H1 (cell line): ENCODE measurements at regions not wholly inside any gene's neighbourhood (a gene's known extent, or its start where the extent isn't known, plus 50 kb on each side); places are given as distances from the start of the nearest gene placed in this dataset.

Experiments used
- CTCF ChIA-PET: fragments of 300-600 bp; sonication (Branson Sonifier 250); formaldehyde crosslinking; loops from one replicate; lab custom pipeline; 2021; ENCODE audit not compliant: partially characterized antibody; lab: Charles Lee
- POLR2A ChIA-PET: fragments of 300-600 bp; sonication (Branson Sonifier 250); formaldehyde crosslinking; loops from one replicate; lab custom pipeline; 2021; ENCODE audit warnings: inconsistent platforms; ENCODE audit not compliant: partially characterized antibody; lab: Charles Lee
- DNase-seq, 2 experiments: peaks; one replicate each; pipeline versions ENCODE4 v3.0.0 to v3.0.0-alpha.2; 2010 to 2022; ENCODE audit warnings: low spot score in 2 of 2, low read depth in 1 of 2, mixed read lengths in 1 of 2
- FAIRE-seq: peaks from 2 replicates; lab custom pipeline; 2011; peaks lifted over from hg19 to GRCh38; lab: Jason Lieb, UNC
- H2AFZ ChIP-seq: 2 replicates; pipeline ENCODE4 v1.8.1; 2012; ENCODE audit warnings: low read length, inconsistent platforms
- H2AK5ac ChIP-seq: 2 replicates; pipeline ENCODE4 v1.6.1; 2013; ENCODE audit warnings: low read depth, low read length
- H2BK120ac ChIP-seq: replicated peaks from 2 replicates; pipeline ENCODE3; 2013; ENCODE audit warnings: low read depth, low read length, inconsistent platforms
- H2BK12ac ChIP-seq: 2 replicates; pipeline ENCODE4 v1.6.1; 2013; ENCODE audit warnings: low read depth, low read length
- H2BK15ac ChIP-seq: 2 replicates; pipeline ENCODE4 v1.6.1; 2013; ENCODE audit warnings: low read length
- H2BK20ac ChIP-seq: 2 replicates; pipeline ENCODE4 v1.6.1; 2013; ENCODE audit warnings: low read length
- H2BK5ac ChIP-seq: 2 replicates; pipeline ENCODE4 v1.6.1; 2013; ENCODE audit warnings: low read depth, low read length
- H3K14ac ChIP-seq: 2 replicates; pipeline ENCODE4 v1.6.1; 2013; ENCODE audit warnings: inconsistent platforms; ENCODE audit not compliant: insufficient read length
- H3K18ac ChIP-seq: 2 replicates; pipeline ENCODE4 v1.6.1; 2013; ENCODE audit warnings: low read length; ENCODE audit errors: extremely low read depth
- H3K23ac ChIP-seq: 2 replicates; pipeline ENCODE4 v1.6.1; 2013; ENCODE audit warnings: inconsistent platforms; ENCODE audit not compliant: insufficient read length
- H3K23me2 ChIP-seq: 2 replicates; pipeline ENCODE4 v1.6.1; 2013; ENCODE audit warnings: low read depth, low read length
- H3K27ac ChIP-seq: 2 replicates; pipeline ENCODE4 v1.6.1; 2011; ENCODE audit warnings: low read depth, low read length, inconsistent platforms
- H3K27me3 ChIP-seq, 4 experiments: replicated peaks in 1 of 4; 1 replicate in 1 of 4; 2 replicates in 3 of 4; pipeline versions ENCODE4 v1.6.1 to v1.8.1; 2011 to 2013; ENCODE audit warnings: low read length in 3 of 4, mild to moderate bottlenecking in 3 of 4, inconsistent platforms in 2 of 4, mixed read lengths in 2 of 4, moderate library complexity in 1 of 4; ENCODE audit not compliant: control insufficient read depth in 3 of 4, insufficient read depth in 3 of 4; ENCODE audit errors: extremely low read depth in 1 of 4
- H3K36me3 ChIP-seq, 4 experiments: 2 replicates each; pipeline versions ENCODE4 v1.6.1 to v1.8.1; 2011 to 2013; ENCODE audit warnings: mild to moderate bottlenecking in 4 of 4, low read length in 3 of 4, moderate library complexity in 2 of 4, control low read depth in 1 of 4, inconsistent platforms in 1 of 4; ENCODE audit not compliant: insufficient read depth in 4 of 4, control insufficient read depth in 2 of 4
- H3K4ac ChIP-seq: replicated peaks from 2 replicates; pipeline ENCODE3; 2013; ENCODE audit warnings: low read length, low read depth, mixed read lengths, inconsistent platforms; ENCODE audit not compliant: insufficient read length
- H3K4me1 ChIP-seq, 4 experiments: replicated peaks in 1 of 4; 1 replicate in 1 of 4; 2 replicates in 3 of 4; pipeline versions ENCODE4 v1.6.1 to v1.8.1; 2011 to 2013; ENCODE audit warnings: low read length in 3 of 4, inconsistent platforms in 2 of 4, mixed read lengths in 1 of 4; ENCODE audit not compliant: insufficient read depth in 4 of 4, control insufficient read depth in 3 of 4
- H3K4me2 ChIP-seq, 2 experiments: 2 replicates each; pipeline versions ENCODE4 v1.6.1 to v1.8.1; 2011 to 2013; ENCODE audit warnings: low read depth in 2 of 2, low read length in 2 of 2, control low read depth in 1 of 2, inconsistent platforms in 1 of 2, mild to moderate bottlenecking in 1 of 2; ENCODE audit not compliant: insufficient read depth in 1 of 2
- H3K4me3 ChIP-seq, 4 experiments: fragments of 200-600, 300-600 bp in 1 of 4; sonication (generic), shearing (Covaris generic), sonication (Bioruptor Twin) in 1 of 4; 2 replicates each; pipeline versions ENCODE4 v1.5.1 to v1.8.1; 2011 to 2016; ENCODE audit warnings: low read length in 4 of 4, low read depth in 3 of 4, control low read depth in 2 of 4, inconsistent platforms in 2 of 4, mild to moderate bottlenecking in 2 of 4, mixed read lengths in 1 of 4, moderate library complexity in 1 of 4; ENCODE audit not compliant: insufficient read depth in 2 of 4; ENCODE audit errors: extremely low read depth in 1 of 4
- H3K56ac ChIP-seq: replicated peaks from 2 replicates; pipeline ENCODE3; 2013; ENCODE audit warnings: low read depth, mild to moderate bottlenecking, mixed read lengths, low read length, inconsistent platforms; ENCODE audit not compliant: insufficient read length
- H3K79me1 ChIP-seq: 2 replicates; pipeline ENCODE4 v1.6.1; 2013; ENCODE audit warnings: low read depth, low read length, control low read depth
- H3K79me2 ChIP-seq, 2 experiments: 2 replicates each; pipeline versions ENCODE4 v1.6.1 to v1.8.1; 2012 to 2013; ENCODE audit warnings: low read length in 2 of 2, mild to moderate bottlenecking in 2 of 2, inconsistent platforms in 1 of 2; ENCODE audit not compliant: insufficient read depth in 2 of 2, control insufficient read depth in 1 of 2
- H3K9ac ChIP-seq, 4 experiments: replicated peaks in 1 of 4; 1 replicate in 1 of 4; 2 replicates in 3 of 4; pipeline versions ENCODE4 v1.6.1 to v1.8.1; 2011 to 2013; ENCODE audit warnings: low read depth in 3 of 4, low read length in 3 of 4, control low read depth in 2 of 4, mild to moderate bottlenecking in 2 of 4, moderate library complexity in 2 of 4, inconsistent platforms in 1 of 4; ENCODE audit errors: extremely low read depth in 1 of 4
- H3K9me3 ChIP-seq, 2 experiments: 2 replicates each; pipeline versions ENCODE4 v1.6.1 to v1.8.1; 2012 to 2013; ENCODE audit warnings: mild to moderate bottlenecking in 2 of 2, moderate library complexity in 2 of 2, control low read depth in 1 of 2, inconsistent platforms in 1 of 2, low read depth in 1 of 2, low read length in 1 of 2, mixed read lengths in 1 of 2; ENCODE audit not compliant: insufficient read depth in 2 of 2
- H4K20me1 ChIP-seq, 2 experiments: replicated peaks in 1 of 2; 2 replicates each; pipeline versions ENCODE3 to v1.8.1; 2011 to 2013; ENCODE audit warnings: inconsistent platforms in 2 of 2, low read length in 2 of 2, mild to moderate bottlenecking in 1 of 2; ENCODE audit not compliant: insufficient read depth in 2 of 2, control insufficient read depth in 1 of 2
- H4K5ac ChIP-seq: 2 replicates; pipeline ENCODE4 v1.6.1; 2013; ENCODE audit warnings: low read length, low read depth, mixed read lengths, inconsistent platforms; ENCODE audit not compliant: insufficient read length
- H4K8ac ChIP-seq: 2 replicates; pipeline ENCODE4 v1.8.0; 2013; ENCODE audit warnings: mild to moderate bottlenecking, moderate library complexity, low read length, inconsistent platforms; ENCODE audit not compliant: insufficient read depth; ENCODE audit errors: extremely low read depth
- H4K91ac ChIP-seq: replicated peaks from 2 replicates; pipeline ENCODE3; 2013; ENCODE audit warnings: low read length, mixed read lengths, inconsistent platforms; ENCODE audit not compliant: insufficient read length
- FOSL1 ChIP-seq: IDR thresholded peaks from 2 replicates; pipeline ENCODE4 v1.6.1; 2011; ENCODE audit warnings: mild to moderate bottlenecking, low read depth, low read length, moderate library complexity; ENCODE audit not compliant: insufficient read depth
- RNF2 ChIP-seq: fragments of 200-900, 300-1000 bp; sonication (generic); IDR thresholded peaks from 2 replicates; pipeline ENCODE4 v1.7.1; 2016; ENCODE audit warnings: borderline replicate concordance, low read depth, mild to moderate bottlenecking, antibody characterized with exemption, low read length; ENCODE audit not compliant: poor library complexity, severe bottlenecking; ENCODE audit errors: missing control alignments
- TBP ChIP-seq: IDR thresholded peaks from 2 replicates; pipeline ENCODE4 v1.6.1; 2011; ENCODE audit warnings: low read depth, low read length, improper control_type of control experiment
- WGBS, 2 experiments: shearing (Covaris generic) in 1 of 2; methylation state at CpG; one replicate each; pipeline versions ENCODE4 v1.1.6 to v1.1.7; 2013 to 2015; ENCODE audit warnings: low lambda C conversion rate in 2 of 2, mixed read lengths in 2 of 2, inconsistent platforms in 1 of 2, low coverage in 1 of 2, missing lambda C conversion rate in 1 of 2; ENCODE audit not compliant: insufficient replicate concordance in 2 of 2, insufficient coverage in 1 of 2, insufficient read length in 1 of 2; ENCODE audit errors: extremely low coverage in 1 of 2, missing lambda C conversion rate in 1 of 2; 5-methylcytosine and 5-hydroxymethylcytosine counted together

- Histone ChIP-seq H3K27ac (no peak overlapping the region), H4K91ac (no peak overlapping the region), H3K4me3 (no peak overlapping the region), H3K4ac (no peak overlapping the region), H3K14ac (no peak overlapping the region), H2BK15ac (no peak overlapping the region; the same call in 1 of the 2 replicates), H4K20me1 (no peaks in the 10 kb centered on the region), H3K56ac (no peak overlapping the region), H2BK120ac (no peak overlapping the region), H4K5ac (no peak overlapping the region), H2BK20ac (no peak overlapping the region), H2AFZ (0 out of 2 replicates have a peak overlapping the region, but pooled peaks have one; percentile 29), H3K18ac (no peak overlapping the region), H3K36me3 (no peaks in the 10 kb centered on the region), H3K9me3 (peaks cover 0 to 10% of the 10 kb centered on the region in 2 experiments; a peak in 1 of 4 replicates), H3K9ac (no peak overlapping the region), H3K4me1 (peaks cover 0 to 12% (median 3%) of the 10 kb centered on the region in 4 experiments; a peak in 2 of 7 replicates), H3K23ac (no peak overlapping the region), H2AK5ac (no peak overlapping the region), H3K79me1 (no peaks in the 10 kb centered on the region), H3K23me2 (no peaks in the 10 kb centered on the region; the same call in 1 of the 2 replicates), H3K4me2 (no peak overlapping the region), H3K79me2 (no peaks in the 10 kb centered on the region), H3K27me3 (no peaks in the 10 kb centered on the region), H4K8ac (no peak overlapping the region), H2BK5ac (no peak overlapping the region), H2BK12ac (no peak overlapping the region)
- TF ChIP-seq FOSL1 (no peak), RNF2 (no peak), TBP (no peak)
- 84% methylated on average over 10 of the region's 10 CpGs; no CpG with 5 or more reads in 1 of the 2 experiments for whole genome bisulfite sequencing, 2 experiments
- CTCF ChIA-PET: interaction anchor here (0.8 to 8.4 kb wide), 10 partner anchors 20 to 533 kb away, joined by 3 to 63 read pairs (median 8); no protein-coding TSS in a partner anchor
- FAIRE-seq (no peak), DNase-seq (no peak)
- POLR2A ChIA-PET: no interaction called here
Measured at GRCh38 chr2:16777123-16777870, 111.7 kb upstream of the CYRIA start.
